ENCODE measurements at regions not wholly inside any gene's neighbourhood (a gene's known extent, or its start where the extent isn't known, plus 50 kb on each side); places are given as distances from the start of the nearest gene placed in this dataset.

- H3K79me2 ChIP-seq (replicated peaks; ENCODE audit: insufficient read depth, low read length) = no peaks in the 10 kb centered on the region
- peak; percentile 34 for TF ChIP-seq RAD21 (conservative IDR thresholded peaks at IDR 0.05)
- peak; percentile 45 for TF ChIP-seq SMC3 (conservative IDR thresholded peaks at IDR 0.05; ENCODE audit: poor library complexity)
- TF ChIP-seq CTCF (IDR thresholded peaks at IDR 0.05; ENCODE audit: poor library complexity, severe bottlenecking) = peak; percentile 45
- no peak for TF ChIP-seq TAF1 (IDR thresholded peaks at IDR 0.05; ENCODE audit: low read depth)
- no peaks in the 10 kb centered on the region for H3K9me2 ChIP-seq (ENCODE audit: insufficient read depth, low read length)
Observed at GRCh38 chr1:63148825-63149645, 173.3 kb upstream of the FOXD3 start.

GRCh38 chr1:63152572-63152971 is 169.8 kb upstream of the FOXD3 start:
- Histone ChIP-seq H3K9me2 (ENCODE audit: insufficient read depth, low read length) (no peaks in the 10 kb centered on the region), H4K20me1 (ENCODE audit: insufficient read depth) (no peaks in the 10 kb centered on the region), H3K4me3 (ENCODE audit: low read length) (no peak overlapping the region), H3K27me3 (ENCODE audit: insufficient read depth, low read depth, low read length) (no peaks in the 10 kb centered on the region), H3K9me3 (ENCODE audit: low read length) (no peaks in the 10 kb centered on the region), H3K79me2 (replicated peaks; ENCODE audit: insufficient read depth, low read length) (no peaks in the 10 kb centered on the region), H3K4me2 (ENCODE audit: low read length) (no peak overlapping the region), H3K36me3 (ENCODE audit: insufficient read depth, low read length) (no peaks in the 10 kb centered on the region), H3F3A (ENCODE audit: insufficient read depth, low read length, poor library complexity, severe bottlenecking) (no peaks in the 10 kb centered on the region), H3K27ac (ENCODE audit: low read length) (no peak overlapping the region), H3K9ac (ENCODE audit: low read length) (no peak overlapping the region), H2AFZ (ENCODE audit: low read depth, low read length) (no peak overlapping the region)
- TF ChIP-seq RAD21 (conservative IDR thresholded peaks at IDR 0.05) (no peak), EP300 (conservative IDR thresholded peaks at IDR 0.05; ENCODE audit: poor library complexity, severe bottlenecking) (no peak), TAF1 (IDR thresholded peaks at IDR 0.05; ENCODE audit: low read depth) (no peak), CTCF (IDR thresholded peaks at IDR 0.05; ENCODE audit: poor library complexity, severe bottlenecking) (no peak), MXI1 (conservative IDR thresholded peaks at IDR 0.05; ENCODE audit: poor library complexity, severe bottlenecking) (no peak)
- TF ChIP-seq, protein P1, sequence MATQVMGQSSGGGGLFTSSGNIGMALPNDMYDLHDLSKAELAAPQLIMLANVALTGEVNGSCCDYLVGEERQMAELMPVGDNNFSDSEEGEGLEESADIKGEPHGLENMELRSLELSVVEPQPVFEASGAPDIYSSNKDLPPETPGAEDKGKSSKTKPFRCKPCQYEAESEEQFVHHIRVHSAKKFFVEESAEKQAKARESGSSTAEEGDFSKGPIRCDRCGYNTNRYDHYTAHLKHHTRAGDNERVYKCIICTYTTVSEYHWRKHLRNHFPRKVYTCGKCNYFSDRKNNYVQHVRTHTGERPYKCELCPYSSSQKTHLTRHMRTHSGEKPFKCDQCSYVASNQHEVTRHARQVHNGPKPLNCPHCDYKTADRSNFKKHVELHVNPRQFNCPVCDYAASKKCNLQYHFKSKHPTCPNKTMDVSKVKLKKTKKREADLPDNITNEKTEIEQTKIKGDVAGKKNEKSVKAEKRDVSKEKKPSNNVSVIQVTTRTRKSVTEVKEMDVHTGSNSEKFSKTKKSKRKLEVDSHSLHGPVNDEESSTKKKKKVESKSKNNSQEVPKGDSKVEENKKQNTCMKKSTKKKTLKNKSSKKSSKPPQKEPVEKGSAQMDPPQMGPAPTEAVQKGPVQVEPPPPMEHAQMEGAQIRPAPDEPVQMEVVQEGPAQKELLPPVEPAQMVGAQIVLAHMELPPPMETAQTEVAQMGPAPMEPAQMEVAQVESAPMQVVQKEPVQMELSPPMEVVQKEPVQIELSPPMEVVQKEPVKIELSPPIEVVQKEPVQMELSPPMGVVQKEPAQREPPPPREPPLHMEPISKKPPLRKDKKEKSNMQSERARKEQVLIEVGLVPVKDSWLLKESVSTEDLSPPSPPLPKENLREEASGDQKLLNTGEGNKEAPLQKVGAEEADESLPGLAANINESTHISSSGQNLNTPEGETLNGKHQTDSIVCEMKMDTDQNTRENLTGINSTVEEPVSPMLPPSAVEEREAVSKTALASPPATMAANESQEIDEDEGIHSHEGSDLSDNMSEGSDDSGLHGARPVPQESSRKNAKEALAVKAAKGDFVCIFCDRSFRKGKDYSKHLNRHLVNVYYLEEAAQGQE (IDR thresholded peaks at IDR 0.05; ENCODE audit: borderline replicate concordance) = no peak

More at GRCh38 chr1:63148825-63149645, 173.3 kb upstream of the FOXD3 start:
- H3K9ac ChIP-seq (ENCODE audit: low read length) = no peak overlapping the region
- H3K9me3 ChIP-seq (ENCODE audit: low read length) = no peaks in the 10 kb centered on the region
- no peak overlapping the region for H3K4me2 ChIP-seq (ENCODE audit: low read length)
- H3K36me3 ChIP-seq (ENCODE audit: insufficient read depth, low read length) = no peaks in the 10 kb centered on the region
- H3K4me3 ChIP-seq (ENCODE audit: low read length) = no peak overlapping the region
- H4K20me1 ChIP-seq (ENCODE audit: insufficient read depth) = no peaks in the 10 kb centered on the region
- no peak overlapping the region for H2AFZ ChIP-seq (ENCODE audit: low read depth, low read length)
- H3F3A ChIP-seq (ENCODE audit: insufficient read depth, low read length, poor library complexity, severe bottlenecking) = no peaks in the 10 kb centered on the region
- no peaks in the 10 kb centered on the region for H3K27me3 ChIP-seq (ENCODE audit: insufficient read depth, low read depth, low read length)
- no peak overlapping the region for H3K27ac ChIP-seq (ENCODE audit: low read length)

Measured in neural cell (in vitro differentiated cells).